ENCODE measurements at regions not wholly inside any gene's neighbourhood (a gene's known extent, or its start where the extent isn't known, plus 50 kb on each side); places are given as distances from the start of the nearest gene placed in this dataset.
"Not testable (repeated sequence)": the region's sequence is repeated elsewhere in the genome, so short reads cannot be mapped to it uniquely, and the experiment has no call there.

- peak in 1 of 2 experiments; percentile 12 for DNase-seq
Observed at GRCh38 chr12:116687888-116688287, 50.0 kb downstream of the SPRING1 start.

GRCh38 chr12:116684891-116685290 lies 53.0 kb downstream of the SPRING1 start:
- no peak for DNase-seq

DNA sequence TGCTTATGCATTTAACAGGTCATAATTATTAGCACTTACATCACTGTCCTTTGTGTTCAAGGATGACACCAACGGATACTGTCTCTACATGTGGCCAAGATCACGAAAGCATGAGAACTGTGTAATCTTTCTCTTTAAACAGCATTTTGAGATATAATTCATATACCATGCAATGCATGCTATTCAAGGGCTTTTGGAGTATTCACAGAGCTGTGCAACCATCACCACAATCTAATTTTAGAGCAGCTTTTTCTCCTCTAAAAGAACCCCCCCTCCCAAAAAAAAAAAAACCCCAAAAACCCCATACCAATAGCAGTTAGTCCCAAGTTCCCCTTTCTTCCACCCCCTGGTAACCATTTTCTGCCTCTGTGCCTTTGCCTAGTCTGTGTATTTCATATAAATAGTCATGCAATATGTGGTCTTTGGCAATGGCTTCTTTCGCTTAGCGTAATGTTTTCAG lies 60.6 kb downstream of the SPRING1 start:
- no peak for DNase-seq

DNA sequence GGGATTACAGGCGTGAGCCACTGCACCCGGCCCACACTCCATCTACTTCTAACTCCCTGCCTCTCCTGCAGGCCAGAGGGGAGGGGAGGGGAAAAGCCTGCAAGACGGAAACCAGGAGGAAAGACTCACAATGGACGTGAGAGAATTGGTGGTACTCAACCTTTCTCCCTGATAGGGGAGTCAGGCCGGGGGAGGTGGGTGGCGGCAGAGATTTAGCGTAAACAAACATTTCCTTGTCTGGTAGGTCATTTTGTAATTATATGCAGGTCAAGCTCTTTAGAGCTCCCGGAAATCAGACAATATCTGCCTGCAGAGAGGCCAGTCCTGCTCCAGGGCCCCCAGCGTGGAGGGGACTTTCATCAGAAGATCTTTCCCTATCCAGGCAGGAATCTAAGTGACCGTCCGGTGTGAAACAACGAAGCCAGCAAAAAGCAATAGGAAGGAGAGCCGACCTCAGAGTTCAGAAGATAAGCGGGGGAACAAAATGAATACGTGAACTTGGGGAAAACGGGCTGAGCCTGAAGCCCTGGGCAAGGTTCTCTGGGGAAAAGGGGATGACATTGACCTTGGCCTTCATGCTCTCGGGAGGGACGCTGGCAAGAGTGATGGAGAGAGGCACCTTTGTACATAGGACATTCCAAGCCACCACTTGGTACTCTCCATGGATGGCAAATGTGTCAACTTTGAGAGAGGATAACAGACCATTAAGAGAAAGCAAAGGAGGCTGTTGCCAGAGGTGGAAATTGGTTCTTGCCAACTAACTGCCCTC lies 62.3 kb downstream of the SPRING1 start:
- no peak for DNase-seq

- DNase-seq = no peak
Observed at GRCh38 chr12:116674643-116675183, 63.2 kb downstream of the SPRING1 start.

GRCh38 chr12:116673681-116674111 lies 64.2 kb downstream of the SPRING1 start:
- peak in 1 of 2 experiments; percentile 4 for DNase-seq

DNA sequence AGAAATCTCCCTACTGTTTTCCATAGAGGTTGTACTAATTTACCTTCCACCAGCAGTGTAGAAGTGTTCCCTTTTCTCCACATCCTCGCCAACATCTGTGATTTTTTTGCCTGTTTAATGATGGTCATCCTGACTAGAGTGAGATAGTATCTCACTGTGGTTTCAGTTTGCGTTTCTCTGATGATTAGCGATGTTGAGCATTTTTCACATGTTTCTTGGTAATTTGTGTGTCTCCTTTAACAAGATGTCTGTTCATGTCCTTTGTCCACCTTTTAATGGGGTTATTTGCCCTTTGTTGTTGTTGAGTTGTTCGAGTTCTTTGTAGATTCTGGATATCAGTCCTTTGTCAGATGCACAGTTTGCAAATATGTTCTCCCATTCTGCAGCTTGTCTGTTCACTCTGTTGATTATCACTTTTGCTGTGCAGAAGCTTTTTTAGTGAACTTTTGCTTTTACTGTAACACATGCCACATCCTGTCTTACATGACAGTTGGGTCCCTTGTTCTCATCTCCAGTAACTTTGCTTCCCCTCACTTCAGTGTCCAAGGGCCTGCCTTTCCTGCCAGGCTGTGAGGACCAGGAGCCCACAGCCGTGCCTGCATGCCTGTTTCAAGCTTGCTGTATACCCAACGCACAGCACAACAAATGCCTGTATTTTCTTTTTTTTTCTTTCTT lies 64.9 kb downstream of the SPRING1 start:
- DNase-seq = no peak

DNA sequence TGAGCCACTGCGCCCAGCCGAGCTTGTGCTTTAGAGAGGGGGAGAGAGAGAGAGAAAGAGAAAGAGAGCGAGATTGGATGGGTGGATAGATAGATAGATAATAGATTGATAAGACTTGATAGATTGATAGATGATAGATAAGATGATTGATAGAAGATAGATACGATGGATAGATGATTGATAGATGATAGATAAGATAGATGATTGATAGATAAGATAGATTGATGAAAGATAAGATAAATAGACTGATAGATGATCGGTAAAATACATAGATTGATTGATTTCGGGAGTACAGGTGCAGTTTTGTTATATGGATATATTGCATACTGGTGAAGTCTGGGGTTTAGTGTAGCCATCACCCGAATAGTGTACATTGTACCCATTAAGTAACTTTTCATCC lies 65.9 kb downstream of the SPRING1 start:
- DNase-seq = no peak

GRCh38 chr12:116670859-116671258 lies 67.0 kb downstream of the SPRING1 start:
- no peak for DNase-seq

GRCh38 chr12:116667752-116668151 lies 70.1 kb downstream of the SPRING1 start:
- no peak for DNase-seq

GRCh38 chr12:116666829-116667228 lies 71.0 kb downstream of the SPRING1 start:
- DNase-seq = not testable (repeated sequence)

DNA sequence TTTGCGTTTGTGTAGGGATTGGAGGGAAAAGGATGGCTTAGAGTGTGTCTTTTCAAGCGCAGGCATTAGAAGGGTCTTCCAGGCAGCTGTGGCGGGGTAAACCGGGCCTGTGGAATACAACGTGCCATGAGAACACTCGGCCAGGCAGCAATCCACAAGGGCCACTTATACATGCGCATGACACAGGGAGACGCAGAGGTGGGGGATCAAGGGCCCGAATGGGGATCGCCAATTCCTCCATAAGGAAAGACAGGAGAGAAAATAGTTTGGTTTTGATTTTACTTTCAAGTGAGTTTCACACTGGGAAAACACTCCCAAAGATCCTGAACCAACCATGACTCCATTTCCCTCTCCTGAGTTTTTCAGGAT lies 71.6 kb downstream of the SPRING1 start:
- DNase-seq = no peak

DNA sequence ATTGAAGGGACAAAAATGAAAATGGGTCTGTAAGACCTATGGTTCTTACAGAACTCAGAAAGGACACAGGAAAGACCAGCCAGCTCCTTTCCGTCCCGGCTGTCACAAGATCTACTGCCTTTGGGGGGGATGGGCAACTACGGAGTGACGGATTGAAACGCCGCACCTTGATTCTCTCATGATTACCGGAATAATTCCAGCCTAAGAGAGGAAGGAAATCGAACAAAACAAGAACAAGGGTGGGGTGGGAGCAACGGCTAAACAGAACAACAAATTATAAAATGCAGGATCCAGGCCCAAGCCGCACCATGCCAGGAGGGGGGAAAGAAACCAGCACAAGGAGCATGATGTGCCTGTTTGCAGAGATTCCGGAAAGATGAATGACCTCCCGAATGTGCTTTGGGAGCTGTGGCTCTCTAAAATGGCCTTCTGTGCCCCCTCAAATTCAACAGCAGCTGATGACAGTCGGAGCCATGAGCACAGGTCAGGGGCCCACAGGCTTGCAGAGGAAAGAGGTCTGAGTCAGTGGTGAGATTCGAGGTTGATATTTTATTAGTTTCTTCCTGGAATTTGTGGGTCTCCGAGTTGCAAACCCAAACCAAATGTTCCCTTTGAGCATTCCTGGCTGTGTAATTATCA lies 72.1 kb downstream of the SPRING1 start:
- DNase-seq = no peak

- DNase-seq = no peak
Observed at GRCh38 chr12:116664085-116664484, 73.8 kb downstream of the SPRING1 start.

- DNase-seq = no peak
Observed at GRCh38 chr12:116662612-116663144, 75.2 kb downstream of the SPRING1 start.

GRCh38 chr12:116661341-116661740 lies 76.5 kb downstream of the SPRING1 start:
- no peak for DNase-seq

GRCh38 chr12:116660740-116661139 lies 77.1 kb downstream of the SPRING1 start:
- not testable (repeated sequence) for DNase-seq

- no peak for DNase-seq
Observed at GRCh38 chr12:116659771-116660481, 77.9 kb downstream of the SPRING1 start.

DNA sequence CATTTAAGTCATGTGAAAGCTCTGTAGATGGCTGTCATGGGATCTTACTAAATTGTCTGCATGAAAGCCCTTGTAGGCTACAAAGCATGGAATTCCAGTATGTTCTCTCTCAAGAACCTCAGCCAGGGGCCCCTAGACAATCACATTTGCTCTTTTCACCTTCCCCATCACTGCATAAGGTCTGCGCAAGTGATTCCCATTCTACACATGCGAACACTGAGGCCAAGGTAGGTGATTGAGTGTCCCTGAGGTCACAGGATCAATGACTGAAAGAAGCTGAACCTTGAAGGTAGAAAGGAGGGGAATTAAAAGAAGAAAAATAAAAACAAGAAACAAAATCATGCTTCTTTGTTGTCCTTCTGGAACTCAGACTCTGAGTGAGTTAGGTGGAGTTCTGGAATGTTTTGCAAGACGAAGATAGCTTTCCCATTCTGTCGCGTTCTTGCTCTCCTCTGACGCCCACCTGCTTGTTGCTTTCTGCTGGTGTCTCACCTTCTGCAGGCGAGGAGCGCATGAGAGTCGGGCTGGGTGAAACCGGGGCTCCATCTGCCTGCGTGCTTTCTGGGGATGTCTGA lies 79.9 kb downstream of the SPRING1 start:
- DNase-seq = no peak

DNA sequence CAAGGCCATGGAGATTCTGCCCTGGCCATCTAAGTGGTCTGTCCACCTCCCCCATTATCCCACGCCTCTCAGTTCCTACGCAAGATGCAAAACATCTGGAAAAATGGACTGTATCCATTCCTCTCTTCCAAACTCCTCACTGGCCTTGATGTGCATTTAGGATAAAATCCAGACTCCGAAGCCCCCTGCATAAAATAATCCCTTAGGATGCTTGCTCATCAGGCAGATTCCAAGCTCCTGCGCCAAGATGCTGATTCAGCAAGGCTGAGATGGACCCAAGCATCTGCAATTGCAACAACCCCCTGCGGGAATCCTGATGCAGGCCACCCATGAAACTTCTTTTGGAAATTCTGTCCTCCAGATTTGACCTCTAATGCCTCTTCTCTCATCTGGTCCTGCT lies 81.6 kb downstream of the SPRING1 start:
- no peak for DNase-seq

DNA sequence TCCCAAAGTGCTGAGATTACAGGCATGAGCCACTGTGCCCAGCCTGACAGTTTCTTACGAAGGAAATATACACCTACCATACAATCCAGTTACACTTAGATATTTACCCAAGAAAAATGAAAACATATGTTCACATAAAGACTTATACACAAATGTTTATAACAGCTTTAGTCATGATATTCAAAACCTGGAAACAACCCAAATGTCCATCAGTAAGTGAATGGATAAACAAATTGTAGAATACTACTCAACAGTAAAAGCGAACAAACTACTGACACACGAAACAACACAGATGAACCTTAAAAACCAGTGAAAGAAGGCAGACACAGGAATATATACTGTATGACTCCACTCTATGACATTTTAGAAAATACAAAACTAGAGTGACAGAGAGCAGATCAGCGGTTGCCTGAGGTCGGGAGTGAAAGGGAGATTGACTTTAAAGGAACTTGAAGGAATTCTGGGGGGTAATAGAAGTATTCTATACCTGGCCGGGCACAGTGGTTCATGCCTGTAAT lies 83.6 kb downstream of the SPRING1 start:
- no peak for DNase-seq

DNA sequence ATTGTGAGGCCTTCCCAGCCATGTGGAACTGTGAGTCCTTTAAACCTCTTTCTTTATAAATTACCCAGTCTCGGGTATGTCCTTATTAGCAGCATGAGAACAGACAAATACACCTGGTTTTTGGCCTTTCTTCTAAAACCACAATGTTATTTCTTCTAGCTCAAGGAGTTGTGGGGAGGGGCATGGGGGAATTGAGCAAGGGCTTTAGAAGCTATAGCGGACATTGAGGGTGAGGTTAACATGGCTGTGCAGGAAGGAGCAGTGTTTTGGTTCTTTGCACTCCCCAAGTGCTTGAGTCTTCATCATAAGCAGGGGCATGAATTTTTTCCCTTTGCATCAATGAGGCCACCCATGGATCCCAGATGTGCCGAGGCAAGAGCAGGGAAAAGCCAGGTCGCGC lies 86.8 kb downstream of the SPRING1 start:
- no peak for DNase-seq

Data from SW 1271 (cell line).